ENCODE measurements at regions not wholly inside any gene's neighbourhood (a gene's known extent, or its start where the extent isn't known, plus 50 kb on each side); places are given as distances from the start of the nearest gene placed in this dataset.

- TF ChIP-seq, protein P1, sequence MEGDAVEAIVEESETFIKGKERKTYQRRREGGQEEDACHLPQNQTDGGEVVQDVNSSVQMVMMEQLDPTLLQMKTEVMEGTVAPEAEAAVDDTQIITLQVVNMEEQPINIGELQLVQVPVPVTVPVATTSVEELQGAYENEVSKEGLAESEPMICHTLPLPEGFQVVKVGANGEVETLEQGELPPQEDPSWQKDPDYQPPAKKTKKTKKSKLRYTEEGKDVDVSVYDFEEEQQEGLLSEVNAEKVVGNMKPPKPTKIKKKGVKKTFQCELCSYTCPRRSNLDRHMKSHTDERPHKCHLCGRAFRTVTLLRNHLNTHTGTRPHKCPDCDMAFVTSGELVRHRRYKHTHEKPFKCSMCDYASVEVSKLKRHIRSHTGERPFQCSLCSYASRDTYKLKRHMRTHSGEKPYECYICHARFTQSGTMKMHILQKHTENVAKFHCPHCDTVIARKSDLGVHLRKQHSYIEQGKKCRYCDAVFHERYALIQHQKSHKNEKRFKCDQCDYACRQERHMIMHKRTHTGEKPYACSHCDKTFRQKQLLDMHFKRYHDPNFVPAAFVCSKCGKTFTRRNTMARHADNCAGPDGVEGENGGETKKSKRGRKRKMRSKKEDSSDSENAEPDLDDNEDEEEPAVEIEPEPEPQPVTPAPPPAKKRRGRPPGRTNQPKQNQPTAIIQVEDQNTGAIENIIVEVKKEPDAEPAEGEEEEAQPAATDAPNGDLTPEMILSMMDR (IDR thresholded peaks at IDR 0.05): no peak
- TF ChIP-seq EZH2 (IDR thresholded peaks at IDR 0.05) (no peak), EZH2phosphoT487 (IDR thresholded peaks at IDR 0.05) (no peak)
These were observed 206.9 kb downstream of the MATN1 start for GRCh38 chr1:30516485-30516858.

Data from neural progenitor cell (in vitro differentiated cells).